ENCODE measurements at regions not wholly inside any gene's neighbourhood (a gene's known extent, or its start where the extent isn't known, plus 50 kb on each side); places are given as distances from the start of the nearest gene placed in this dataset.

DNA sequence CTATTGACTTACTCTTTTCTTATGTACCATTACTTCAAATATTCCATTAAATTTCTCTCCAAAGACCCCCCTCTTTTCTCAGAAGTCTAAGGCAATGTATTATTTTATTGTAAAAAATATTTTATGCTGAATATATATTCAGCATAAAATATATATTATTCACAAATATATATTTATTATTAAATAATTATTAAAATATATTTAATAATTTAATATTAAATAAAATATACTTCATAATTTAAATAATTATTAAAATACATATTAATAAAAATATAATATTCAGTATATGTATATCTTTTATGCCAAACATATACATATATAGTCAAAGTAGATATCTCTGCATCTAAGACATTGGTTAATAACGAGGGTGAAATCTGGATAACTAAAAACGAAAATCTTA is 418.4 kb downstream of the GASK1B start:
- no peaks in the 10 kb centered on the region; the same call in 1 of the 2 replicates for H3K36me3 ChIP-seq (ENCODE audit: insufficient read depth)
- H3K4me1 Mint-ChIP-seq = no peaks in the 10 kb centered on the region
- TF ChIP-seq STAT1 (IDR thresholded peaks at IDR 0.05; ENCODE audit: unreplicated experiment) (no peak), EZH2phosphoT487 (IDR thresholded peaks at IDR 0.05; ENCODE audit: unreplicated experiment) (no peak), EZH2 (IDR thresholded peaks at IDR 0.05; ENCODE audit: low read depth, unreplicated experiment) (no peak), JUNB (IDR thresholded peaks at IDR 0.05; ENCODE audit: unreplicated experiment) (no peak), POLR2AphosphoS5 (IDR thresholded peaks at IDR 0.05; ENCODE audit: low read depth) (no peak), CREB1 (CRISPR knock-in tag; IDR thresholded peaks at IDR 0.05; ENCODE audit: low read depth) (no peak), ZNF331 (CRISPR knock-in tag; IDR thresholded peaks at IDR 0.05; ENCODE audit: low read depth) (no peak), NANOG (IDR thresholded peaks at IDR 0.05; ENCODE audit: borderline replicate concordance) (no peak), ZNF114 (CRISPR knock-in tag; IDR thresholded peaks at IDR 0.05) (no peak)
- TF ChIP-seq, protein P1, sequence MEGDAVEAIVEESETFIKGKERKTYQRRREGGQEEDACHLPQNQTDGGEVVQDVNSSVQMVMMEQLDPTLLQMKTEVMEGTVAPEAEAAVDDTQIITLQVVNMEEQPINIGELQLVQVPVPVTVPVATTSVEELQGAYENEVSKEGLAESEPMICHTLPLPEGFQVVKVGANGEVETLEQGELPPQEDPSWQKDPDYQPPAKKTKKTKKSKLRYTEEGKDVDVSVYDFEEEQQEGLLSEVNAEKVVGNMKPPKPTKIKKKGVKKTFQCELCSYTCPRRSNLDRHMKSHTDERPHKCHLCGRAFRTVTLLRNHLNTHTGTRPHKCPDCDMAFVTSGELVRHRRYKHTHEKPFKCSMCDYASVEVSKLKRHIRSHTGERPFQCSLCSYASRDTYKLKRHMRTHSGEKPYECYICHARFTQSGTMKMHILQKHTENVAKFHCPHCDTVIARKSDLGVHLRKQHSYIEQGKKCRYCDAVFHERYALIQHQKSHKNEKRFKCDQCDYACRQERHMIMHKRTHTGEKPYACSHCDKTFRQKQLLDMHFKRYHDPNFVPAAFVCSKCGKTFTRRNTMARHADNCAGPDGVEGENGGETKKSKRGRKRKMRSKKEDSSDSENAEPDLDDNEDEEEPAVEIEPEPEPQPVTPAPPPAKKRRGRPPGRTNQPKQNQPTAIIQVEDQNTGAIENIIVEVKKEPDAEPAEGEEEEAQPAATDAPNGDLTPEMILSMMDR (conservative IDR thresholded peaks at IDR 0.05; ENCODE audit: low read depth in 2 of 2) = no peak
- TF ChIP-seq, protein P2, sequence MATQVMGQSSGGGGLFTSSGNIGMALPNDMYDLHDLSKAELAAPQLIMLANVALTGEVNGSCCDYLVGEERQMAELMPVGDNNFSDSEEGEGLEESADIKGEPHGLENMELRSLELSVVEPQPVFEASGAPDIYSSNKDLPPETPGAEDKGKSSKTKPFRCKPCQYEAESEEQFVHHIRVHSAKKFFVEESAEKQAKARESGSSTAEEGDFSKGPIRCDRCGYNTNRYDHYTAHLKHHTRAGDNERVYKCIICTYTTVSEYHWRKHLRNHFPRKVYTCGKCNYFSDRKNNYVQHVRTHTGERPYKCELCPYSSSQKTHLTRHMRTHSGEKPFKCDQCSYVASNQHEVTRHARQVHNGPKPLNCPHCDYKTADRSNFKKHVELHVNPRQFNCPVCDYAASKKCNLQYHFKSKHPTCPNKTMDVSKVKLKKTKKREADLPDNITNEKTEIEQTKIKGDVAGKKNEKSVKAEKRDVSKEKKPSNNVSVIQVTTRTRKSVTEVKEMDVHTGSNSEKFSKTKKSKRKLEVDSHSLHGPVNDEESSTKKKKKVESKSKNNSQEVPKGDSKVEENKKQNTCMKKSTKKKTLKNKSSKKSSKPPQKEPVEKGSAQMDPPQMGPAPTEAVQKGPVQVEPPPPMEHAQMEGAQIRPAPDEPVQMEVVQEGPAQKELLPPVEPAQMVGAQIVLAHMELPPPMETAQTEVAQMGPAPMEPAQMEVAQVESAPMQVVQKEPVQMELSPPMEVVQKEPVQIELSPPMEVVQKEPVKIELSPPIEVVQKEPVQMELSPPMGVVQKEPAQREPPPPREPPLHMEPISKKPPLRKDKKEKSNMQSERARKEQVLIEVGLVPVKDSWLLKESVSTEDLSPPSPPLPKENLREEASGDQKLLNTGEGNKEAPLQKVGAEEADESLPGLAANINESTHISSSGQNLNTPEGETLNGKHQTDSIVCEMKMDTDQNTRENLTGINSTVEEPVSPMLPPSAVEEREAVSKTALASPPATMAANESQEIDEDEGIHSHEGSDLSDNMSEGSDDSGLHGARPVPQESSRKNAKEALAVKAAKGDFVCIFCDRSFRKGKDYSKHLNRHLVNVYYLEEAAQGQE (IDR thresholded peaks at IDR 0.05; ENCODE audit: unreplicated experiment) = no peak
- TF ChIP-seq, protein P3, sequence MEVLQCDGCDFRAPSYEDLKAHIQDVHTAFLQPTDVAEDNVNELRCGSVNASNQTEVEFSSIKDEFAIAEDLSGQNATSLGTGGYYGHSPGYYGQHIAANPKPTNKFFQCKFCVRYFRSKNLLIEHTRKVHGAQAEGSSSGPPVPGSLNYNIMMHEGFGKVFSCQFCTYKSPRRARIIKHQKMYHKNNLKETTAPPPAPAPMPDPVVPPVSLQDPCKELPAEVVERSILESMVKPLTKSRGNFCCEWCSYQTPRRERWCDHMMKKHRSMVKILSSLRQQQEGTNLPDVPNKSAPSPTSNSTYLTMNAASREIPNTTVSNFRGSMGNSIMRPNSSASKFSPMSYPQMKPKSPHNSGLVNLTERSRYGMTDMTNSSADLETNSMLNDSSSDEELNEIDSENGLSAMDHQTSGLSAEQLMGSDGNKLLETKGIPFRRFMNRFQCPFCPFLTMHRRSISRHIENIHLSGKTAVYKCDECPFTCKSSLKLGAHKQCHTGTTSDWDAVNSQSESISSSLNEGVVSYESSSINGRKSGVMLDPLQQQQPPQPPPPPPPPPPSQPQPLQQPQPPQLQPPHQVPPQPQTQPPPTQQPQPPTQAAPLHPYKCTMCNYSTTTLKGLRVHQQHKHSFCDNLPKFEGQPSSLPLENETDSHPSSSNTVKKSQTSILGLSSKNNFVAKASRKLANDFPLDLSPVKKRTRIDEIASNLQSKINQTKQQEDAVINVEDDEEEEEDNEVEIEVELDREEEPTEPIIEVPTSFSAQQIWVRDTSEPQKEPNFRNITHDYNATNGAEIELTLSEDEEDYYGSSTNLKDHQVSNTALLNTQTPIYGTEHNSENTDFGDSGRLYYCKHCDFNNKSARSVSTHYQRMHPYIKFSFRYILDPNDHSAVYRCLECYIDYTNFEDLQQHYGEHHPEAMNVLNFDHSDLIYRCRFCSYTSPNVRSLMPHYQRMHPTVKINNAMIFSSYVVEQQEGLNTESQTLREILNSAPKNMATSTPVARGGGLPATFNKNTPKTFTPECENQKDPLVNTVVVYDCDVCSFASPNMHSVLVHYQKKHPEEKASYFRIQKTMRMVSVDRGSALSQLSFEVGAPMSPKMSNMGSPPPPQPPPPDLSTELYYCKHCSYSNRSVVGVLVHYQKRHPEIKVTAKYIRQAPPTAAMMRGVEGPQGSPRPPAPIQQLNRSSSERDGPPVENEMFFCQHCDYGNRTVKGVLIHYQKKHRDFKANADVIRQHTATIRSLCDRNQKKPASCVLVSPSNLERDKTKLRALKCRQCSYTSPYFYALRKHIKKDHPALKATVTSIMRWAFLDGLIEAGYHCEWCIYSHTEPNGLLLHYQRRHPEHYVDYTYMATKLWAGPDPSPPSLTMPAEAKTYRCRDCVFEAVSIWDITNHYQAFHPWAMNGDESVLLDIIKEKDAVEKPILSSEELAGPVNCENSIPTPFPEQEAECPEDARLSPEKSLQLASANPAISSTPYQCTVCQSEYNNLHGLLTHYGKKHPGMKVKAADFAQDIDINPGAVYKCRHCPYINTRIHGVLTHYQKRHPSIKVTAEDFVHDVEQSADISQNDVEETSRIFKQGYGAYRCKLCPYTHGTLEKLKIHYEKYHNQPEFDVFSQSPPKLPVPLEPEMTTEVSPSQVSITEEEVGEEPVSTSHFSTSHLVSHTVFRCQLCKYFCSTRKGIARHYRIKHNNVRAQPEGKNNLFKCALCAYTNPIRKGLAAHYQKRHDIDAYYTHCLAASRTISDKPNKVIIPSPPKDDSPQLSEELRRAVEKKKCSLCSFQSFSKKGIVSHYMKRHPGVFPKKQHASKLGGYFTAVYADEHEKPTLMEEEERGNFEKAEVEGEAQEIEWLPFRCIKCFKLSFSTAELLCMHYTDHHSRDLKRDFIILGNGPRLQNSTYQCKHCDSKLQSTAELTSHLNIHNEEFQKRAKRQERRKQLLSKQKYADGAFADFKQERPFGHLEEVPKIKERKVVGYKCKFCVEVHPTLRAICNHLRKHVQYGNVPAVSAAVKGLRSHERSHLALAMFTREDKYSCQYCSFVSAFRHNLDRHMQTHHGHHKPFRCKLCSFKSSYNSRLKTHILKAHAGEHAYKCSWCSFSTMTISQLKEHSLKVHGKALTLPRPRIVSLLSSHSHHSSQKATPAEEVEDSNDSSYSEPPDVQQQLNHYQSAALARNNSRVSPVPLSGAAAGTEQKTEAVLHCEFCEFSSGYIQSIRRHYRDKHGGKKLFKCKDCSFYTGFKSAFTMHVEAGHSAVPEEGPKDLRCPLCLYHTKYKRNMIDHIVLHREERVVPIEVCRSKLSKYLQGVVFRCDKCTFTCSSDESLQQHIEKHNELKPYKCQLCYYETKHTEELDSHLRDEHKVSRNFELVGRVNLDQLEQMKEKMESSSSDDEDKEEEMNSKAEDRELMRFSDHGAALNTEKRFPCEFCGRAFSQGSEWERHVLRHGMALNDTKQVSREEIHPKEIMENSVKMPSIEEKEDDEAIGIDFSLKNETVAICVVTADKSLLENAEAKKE (CRISPR knock-in tag; IDR thresholded peaks at IDR 0.05) = no peak
- TF ChIP-seq, protein P4, sequence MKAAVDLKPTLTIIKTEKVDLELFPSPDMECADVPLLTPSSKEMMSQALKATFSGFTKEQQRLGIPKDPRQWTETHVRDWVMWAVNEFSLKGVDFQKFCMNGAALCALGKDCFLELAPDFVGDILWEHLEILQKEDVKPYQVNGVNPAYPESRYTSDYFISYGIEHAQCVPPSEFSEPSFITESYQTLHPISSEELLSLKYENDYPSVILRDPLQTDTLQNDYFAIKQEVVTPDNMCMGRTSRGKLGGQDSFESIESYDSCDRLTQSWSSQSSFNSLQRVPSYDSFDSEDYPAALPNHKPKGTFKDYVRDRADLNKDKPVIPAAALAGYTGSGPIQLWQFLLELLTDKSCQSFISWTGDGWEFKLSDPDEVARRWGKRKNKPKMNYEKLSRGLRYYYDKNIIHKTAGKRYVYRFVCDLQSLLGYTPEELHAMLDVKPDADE (IDR thresholded peaks at IDR 0.05) = no peak
- no peak overlapping the region for H3K4me3 ChIP-seq
- peaks cover 11% of the 10 kb centered on the region for H3K9me3 Mint-ChIP-seq
- no peaks in the 10 kb centered on the region for H3K27me3 ChIP-seq (ENCODE audit: insufficient read depth)
- DNase-seq (ENCODE audit: low spot score) = no peak
- ATAC-seq = no peak
- 0 out of 2 replicates have a peak, but pooled peaks cover 3% of the 10 kb centered on the region for H3K9me2 ChIP-seq (ENCODE audit: insufficient read depth)
- H4K20me1 ChIP-seq (replicated peaks; ENCODE audit: insufficient read depth) = no peaks in the 10 kb centered on the region
- no peak overlapping the region for H2AFZ ChIP-seq
- H3K4me2 ChIP-seq = no peak overlapping the region
- no peak overlapping the region for H3K27ac ChIP-seq (ENCODE audit: low read depth)
- H3K79me2 ChIP-seq (replicated peaks; ENCODE audit: insufficient read depth) = no peaks in the 10 kb centered on the region
- H3K4me1 ChIP-seq (ENCODE audit: insufficient read depth) = no peaks in the 10 kb centered on the region
- H3K36me3 Mint-ChIP-seq (ENCODE audit: low read depth) = no peaks in the 10 kb centered on the region; the same call in 2 of the 3 replicates
- no peak overlapping the region for H3K27ac Mint-ChIP-seq
- no peaks in the 10 kb centered on the region for H3F3A ChIP-seq (replicated peaks; ENCODE audit: low read depth)
- no peaks in the 10 kb centered on the region for H3K27me3 Mint-ChIP-seq (ENCODE audit: insufficient read depth, low read depth, poor library complexity)
- no peak overlapping the region for H3K4me3 Mint-ChIP-seq
